ENCODE measurements at regions not wholly inside any gene's neighbourhood (a gene's known extent, or its start where the extent isn't known, plus 50 kb on each side); places are given as distances from the start of the nearest gene placed in this dataset.

GRCh38 chr2:157194097-157194688, 63.3 kb upstream of the GALNT5 start:
- peak; percentile 1 to 62 for DNase-seq

DNA sequence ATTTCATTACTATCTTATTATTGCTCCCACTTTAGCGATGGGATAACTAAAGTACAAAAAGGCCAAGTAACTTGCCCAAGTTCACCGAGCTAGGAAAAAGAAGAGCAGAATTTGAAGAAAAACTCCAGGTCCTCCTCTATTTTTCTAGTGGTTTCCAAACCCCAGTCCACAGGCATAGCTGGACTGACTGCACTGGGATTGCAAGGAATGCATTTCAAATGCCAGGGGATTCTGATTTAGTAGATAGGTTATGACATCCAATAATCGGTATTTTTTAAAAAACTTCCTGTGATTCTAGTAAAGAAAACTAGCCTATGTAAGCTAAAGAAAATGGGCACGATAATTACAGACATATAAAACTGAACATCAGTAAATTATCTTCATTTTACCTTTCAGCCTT, 62.7 kb upstream of the GALNT5 start:
- no peak for DNase-seq

DNA sequence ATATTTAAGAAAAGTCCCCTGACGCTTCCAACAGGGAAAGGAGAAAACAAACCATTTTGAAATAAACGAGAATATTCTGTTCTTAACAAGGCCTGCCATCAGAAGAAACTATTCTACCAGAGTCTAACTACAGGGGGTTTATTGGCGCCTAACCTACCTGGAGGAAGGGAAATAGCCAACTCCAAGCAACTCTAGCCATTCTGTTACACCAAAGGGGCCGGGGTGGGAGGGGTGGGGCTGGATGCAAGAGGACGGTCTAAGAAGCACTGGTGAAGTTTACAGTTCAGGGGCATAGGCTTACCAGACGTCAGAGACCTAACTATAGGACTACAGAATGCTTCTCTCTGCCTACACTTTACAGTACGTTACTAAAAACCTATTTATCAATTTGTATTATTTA, 60.5 kb upstream of the GALNT5 start:
- DNase-seq: no peak

GRCh38 chr2:157197848-157198247, 59.7 kb upstream of the GALNT5 start:
- no peak for DNase-seq

DNA sequence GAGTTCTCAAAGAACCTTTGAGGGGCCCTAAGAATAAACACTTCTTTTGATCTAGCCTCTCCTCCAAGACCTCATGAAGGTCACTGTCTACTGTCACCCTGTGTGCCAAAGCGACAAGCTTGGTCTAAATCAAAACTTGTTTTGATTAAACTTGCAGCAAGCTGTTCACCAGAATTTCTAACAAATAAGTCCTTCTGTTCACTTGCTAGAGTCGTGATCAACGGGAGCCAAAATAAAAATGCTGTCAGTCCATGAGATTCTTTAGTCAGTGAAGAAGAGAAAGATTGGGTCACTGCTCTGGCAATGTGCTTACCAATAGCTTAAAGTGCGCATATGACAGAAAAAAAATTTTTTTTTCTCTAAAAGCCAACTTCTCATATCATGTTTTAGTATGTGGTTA, 53.9 kb upstream of the GALNT5 start:
- DNase-seq: no peak

DNA sequence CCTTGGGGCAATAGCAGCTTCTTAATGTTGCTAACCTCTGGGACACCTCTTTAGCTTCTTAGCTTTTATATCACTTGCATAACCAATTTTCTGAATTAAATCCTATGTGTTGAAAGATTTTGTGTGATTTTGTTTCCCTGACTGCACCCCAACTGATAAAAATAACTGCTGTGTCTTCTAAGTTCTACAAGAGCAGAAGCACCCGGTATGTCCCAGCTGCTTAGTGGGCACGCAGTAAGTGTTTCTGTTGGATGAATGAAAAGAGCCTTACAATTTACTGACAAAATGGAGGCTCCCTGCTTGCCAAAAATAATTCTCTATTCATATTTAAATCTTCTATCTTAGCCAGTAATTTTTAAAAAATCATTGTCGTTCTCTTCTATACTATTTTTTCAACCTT, 53.1 kb upstream of the GALNT5 start:
- no peak for DNase-seq

DNA sequence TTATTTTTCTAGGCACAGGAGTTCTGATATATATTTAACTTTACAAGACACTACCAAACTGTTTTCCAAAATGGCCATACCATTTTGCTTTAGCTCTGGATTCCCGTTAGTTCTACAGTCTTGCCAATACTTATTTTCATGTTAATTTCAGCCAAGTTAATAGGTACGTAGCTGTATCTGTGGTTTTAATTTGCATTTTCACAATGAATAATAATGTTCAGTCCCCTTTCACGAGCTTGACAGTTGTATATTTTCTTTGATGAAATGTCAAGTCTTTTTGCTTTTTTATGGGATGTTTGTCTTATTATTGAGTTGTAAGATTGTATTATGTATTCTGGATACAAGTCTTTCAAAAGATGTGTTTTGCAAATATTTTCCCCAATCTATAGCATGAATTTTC, 50.6 kb upstream of the GALNT5 start:
- DNase-seq: no peak

Measured in hippocampal formation (tissue), 2 donors.